GM23338 (cell line): ENCODE measurements at regions not wholly inside any gene's neighbourhood (a gene's known extent, or its start where the extent isn't known, plus 50 kb on each side); places are given as distances from the start of the nearest gene placed in this dataset.

ENCODE experiments used
- CREB1 ChIP-seq: fragments of 250-450 bp; sonication (Bioruptor Pico); IDR thresholded peaks from 2 replicates; pipeline ENCODE4 v1.5.0; 2020; ENCODE audit warnings: low read depth, mild to moderate bottlenecking, moderate library complexity
- CTCF ChIP-seq, 2 experiments: fragments of 200-600 bp in 1 of 2; sonication (generic) in 1 of 2; conservative IDR thresholded peaks; 2 replicates each; pipeline versions ENCODE4 v1.5.1 to v1.6.1; 2016 to 2017; ENCODE audit warnings: antibody characterized with exemption in 2 of 2, low read depth in 2 of 2, mild to moderate bottlenecking in 2 of 2, moderate library complexity in 1 of 2
- EZH2 ChIP-seq: fragments of 200-600 bp; sonication (generic); IDR thresholded peaks from one replicate; pipeline ENCODE4 v1.8.0; 2017; ENCODE audit warnings: antibody characterized with exemption, mild to moderate bottlenecking, low read depth; ENCODE audit not compliant: unreplicated experiment
- EZH2phosphoT487 ChIP-seq: fragments of 200-600 bp; sonication (generic); IDR thresholded peaks from one replicate; pipeline ENCODE4 v1.8.1; 2018; ENCODE audit warnings: antibody characterized with exemption; ENCODE audit not compliant: unreplicated experiment
- JUNB ChIP-seq: IDR thresholded peaks from one replicate; pipeline ENCODE4 v1.6.1; 2016; ENCODE audit warnings: antibody characterized with exemption; ENCODE audit not compliant: unreplicated experiment
- NANOG ChIP-seq: IDR thresholded peaks from 2 replicates; pipeline ENCODE4 v1.6.1; 2016; ENCODE audit warnings: antibody characterized with exemption, borderline replicate concordance
- POLR2AphosphoS5 ChIP-seq: IDR thresholded peaks from 2 replicates; pipeline ENCODE4 v1.6.1; 2016; ENCODE audit warnings: antibody characterized with exemption, low read depth
- STAT1 ChIP-seq: IDR thresholded peaks from one replicate; pipeline ENCODE4 v1.6.1; 2016; ENCODE audit warnings: antibody characterized with exemption; ENCODE audit not compliant: unreplicated experiment
- TF ChIP-seq, protein P1 (sequence below): IDR thresholded peaks from one replicate; pipeline ENCODE4 v1.6.1; 2018; ENCODE audit warnings: antibody characterized with exemption; ENCODE audit not compliant: unreplicated experiment
- TF ChIP-seq, protein P2 (sequence below): fragments of 250-450 bp; sonication (Bioruptor Pico); IDR thresholded peaks from 2 replicates; pipeline ENCODE4 v1.5.0; 2020; ENCODE audit warnings: mild to moderate bottlenecking, moderate library complexity
- TF ChIP-seq, protein P3 (sequence below): IDR thresholded peaks from 2 replicates; pipeline ENCODE4 v1.6.1; 2016; ENCODE audit warnings: antibody characterized with exemption

DNA sequence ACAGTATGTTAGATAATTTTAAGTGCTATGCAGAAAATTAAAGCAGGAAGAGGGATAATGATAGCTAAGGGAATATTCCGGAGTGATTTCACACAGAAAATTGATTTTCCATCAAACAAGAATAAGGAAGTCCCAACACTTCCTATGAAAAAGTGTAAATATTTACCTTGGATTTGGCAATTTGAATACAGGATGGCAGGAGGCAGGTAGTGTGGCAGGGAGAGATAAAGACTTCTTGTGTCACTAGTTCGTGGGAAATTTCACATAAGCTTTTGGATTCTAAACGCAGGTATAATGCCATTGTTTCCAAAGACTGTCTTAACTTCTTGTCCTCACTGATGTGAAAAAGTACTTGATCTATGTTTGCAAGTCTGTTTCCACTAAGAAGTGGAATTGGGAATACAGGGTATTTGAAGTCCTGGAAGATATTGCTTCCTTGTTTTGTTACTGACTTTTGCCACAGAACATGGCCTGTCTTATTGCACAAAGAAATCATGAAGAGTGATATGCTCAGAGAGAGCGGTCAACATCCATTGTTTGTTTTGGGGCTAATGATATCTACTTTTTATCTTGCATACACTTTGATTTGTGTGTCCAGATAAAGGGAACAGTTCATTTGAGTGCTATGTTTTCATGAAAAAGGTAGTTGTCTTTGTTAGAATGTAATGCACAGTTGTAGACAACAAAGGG, 1216.1 kb upstream of the FAM98A start:
- TF ChIP-seq STAT1 (no peak), CTCF (conservative IDR thresholded peaks at IDR 0.05; ENCODE audit: low read depth in 2 of 2) (no peak), EZH2phosphoT487 (no peak), POLR2AphosphoS5 (no peak), EZH2 (no peak), CREB1 (CRISPR knock-in tag) (no peak), JUNB (no peak), NANOG (no peak)
- TF ChIP-seq, protein P1, sequence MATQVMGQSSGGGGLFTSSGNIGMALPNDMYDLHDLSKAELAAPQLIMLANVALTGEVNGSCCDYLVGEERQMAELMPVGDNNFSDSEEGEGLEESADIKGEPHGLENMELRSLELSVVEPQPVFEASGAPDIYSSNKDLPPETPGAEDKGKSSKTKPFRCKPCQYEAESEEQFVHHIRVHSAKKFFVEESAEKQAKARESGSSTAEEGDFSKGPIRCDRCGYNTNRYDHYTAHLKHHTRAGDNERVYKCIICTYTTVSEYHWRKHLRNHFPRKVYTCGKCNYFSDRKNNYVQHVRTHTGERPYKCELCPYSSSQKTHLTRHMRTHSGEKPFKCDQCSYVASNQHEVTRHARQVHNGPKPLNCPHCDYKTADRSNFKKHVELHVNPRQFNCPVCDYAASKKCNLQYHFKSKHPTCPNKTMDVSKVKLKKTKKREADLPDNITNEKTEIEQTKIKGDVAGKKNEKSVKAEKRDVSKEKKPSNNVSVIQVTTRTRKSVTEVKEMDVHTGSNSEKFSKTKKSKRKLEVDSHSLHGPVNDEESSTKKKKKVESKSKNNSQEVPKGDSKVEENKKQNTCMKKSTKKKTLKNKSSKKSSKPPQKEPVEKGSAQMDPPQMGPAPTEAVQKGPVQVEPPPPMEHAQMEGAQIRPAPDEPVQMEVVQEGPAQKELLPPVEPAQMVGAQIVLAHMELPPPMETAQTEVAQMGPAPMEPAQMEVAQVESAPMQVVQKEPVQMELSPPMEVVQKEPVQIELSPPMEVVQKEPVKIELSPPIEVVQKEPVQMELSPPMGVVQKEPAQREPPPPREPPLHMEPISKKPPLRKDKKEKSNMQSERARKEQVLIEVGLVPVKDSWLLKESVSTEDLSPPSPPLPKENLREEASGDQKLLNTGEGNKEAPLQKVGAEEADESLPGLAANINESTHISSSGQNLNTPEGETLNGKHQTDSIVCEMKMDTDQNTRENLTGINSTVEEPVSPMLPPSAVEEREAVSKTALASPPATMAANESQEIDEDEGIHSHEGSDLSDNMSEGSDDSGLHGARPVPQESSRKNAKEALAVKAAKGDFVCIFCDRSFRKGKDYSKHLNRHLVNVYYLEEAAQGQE: no peak
- TF ChIP-seq, protein P2, sequence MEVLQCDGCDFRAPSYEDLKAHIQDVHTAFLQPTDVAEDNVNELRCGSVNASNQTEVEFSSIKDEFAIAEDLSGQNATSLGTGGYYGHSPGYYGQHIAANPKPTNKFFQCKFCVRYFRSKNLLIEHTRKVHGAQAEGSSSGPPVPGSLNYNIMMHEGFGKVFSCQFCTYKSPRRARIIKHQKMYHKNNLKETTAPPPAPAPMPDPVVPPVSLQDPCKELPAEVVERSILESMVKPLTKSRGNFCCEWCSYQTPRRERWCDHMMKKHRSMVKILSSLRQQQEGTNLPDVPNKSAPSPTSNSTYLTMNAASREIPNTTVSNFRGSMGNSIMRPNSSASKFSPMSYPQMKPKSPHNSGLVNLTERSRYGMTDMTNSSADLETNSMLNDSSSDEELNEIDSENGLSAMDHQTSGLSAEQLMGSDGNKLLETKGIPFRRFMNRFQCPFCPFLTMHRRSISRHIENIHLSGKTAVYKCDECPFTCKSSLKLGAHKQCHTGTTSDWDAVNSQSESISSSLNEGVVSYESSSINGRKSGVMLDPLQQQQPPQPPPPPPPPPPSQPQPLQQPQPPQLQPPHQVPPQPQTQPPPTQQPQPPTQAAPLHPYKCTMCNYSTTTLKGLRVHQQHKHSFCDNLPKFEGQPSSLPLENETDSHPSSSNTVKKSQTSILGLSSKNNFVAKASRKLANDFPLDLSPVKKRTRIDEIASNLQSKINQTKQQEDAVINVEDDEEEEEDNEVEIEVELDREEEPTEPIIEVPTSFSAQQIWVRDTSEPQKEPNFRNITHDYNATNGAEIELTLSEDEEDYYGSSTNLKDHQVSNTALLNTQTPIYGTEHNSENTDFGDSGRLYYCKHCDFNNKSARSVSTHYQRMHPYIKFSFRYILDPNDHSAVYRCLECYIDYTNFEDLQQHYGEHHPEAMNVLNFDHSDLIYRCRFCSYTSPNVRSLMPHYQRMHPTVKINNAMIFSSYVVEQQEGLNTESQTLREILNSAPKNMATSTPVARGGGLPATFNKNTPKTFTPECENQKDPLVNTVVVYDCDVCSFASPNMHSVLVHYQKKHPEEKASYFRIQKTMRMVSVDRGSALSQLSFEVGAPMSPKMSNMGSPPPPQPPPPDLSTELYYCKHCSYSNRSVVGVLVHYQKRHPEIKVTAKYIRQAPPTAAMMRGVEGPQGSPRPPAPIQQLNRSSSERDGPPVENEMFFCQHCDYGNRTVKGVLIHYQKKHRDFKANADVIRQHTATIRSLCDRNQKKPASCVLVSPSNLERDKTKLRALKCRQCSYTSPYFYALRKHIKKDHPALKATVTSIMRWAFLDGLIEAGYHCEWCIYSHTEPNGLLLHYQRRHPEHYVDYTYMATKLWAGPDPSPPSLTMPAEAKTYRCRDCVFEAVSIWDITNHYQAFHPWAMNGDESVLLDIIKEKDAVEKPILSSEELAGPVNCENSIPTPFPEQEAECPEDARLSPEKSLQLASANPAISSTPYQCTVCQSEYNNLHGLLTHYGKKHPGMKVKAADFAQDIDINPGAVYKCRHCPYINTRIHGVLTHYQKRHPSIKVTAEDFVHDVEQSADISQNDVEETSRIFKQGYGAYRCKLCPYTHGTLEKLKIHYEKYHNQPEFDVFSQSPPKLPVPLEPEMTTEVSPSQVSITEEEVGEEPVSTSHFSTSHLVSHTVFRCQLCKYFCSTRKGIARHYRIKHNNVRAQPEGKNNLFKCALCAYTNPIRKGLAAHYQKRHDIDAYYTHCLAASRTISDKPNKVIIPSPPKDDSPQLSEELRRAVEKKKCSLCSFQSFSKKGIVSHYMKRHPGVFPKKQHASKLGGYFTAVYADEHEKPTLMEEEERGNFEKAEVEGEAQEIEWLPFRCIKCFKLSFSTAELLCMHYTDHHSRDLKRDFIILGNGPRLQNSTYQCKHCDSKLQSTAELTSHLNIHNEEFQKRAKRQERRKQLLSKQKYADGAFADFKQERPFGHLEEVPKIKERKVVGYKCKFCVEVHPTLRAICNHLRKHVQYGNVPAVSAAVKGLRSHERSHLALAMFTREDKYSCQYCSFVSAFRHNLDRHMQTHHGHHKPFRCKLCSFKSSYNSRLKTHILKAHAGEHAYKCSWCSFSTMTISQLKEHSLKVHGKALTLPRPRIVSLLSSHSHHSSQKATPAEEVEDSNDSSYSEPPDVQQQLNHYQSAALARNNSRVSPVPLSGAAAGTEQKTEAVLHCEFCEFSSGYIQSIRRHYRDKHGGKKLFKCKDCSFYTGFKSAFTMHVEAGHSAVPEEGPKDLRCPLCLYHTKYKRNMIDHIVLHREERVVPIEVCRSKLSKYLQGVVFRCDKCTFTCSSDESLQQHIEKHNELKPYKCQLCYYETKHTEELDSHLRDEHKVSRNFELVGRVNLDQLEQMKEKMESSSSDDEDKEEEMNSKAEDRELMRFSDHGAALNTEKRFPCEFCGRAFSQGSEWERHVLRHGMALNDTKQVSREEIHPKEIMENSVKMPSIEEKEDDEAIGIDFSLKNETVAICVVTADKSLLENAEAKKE (CRISPR knock-in tag): no peak
- TF ChIP-seq, protein P3, sequence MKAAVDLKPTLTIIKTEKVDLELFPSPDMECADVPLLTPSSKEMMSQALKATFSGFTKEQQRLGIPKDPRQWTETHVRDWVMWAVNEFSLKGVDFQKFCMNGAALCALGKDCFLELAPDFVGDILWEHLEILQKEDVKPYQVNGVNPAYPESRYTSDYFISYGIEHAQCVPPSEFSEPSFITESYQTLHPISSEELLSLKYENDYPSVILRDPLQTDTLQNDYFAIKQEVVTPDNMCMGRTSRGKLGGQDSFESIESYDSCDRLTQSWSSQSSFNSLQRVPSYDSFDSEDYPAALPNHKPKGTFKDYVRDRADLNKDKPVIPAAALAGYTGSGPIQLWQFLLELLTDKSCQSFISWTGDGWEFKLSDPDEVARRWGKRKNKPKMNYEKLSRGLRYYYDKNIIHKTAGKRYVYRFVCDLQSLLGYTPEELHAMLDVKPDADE: no peak
